ENCODE measurements at regions not wholly inside any gene's neighbourhood (a gene's known extent, or its start where the extent isn't known, plus 50 kb on each side); places are given as distances from the start of the nearest gene placed in this dataset.

GRCh38 chr2:211181626-211182025 lies 625.2 kb downstream of the CPS1 start:
- no peak for TF ChIP-seq CTCF (IDR thresholded peaks at IDR 0.05; ENCODE audit: borderline replicate concordance, extremely low read depth, low read length, poor library complexity, severe bottlenecking)
- no peak for TF ChIP-seq EZH2 (IDR thresholded peaks at IDR 0.05; ENCODE audit: borderline replicate concordance, low read depth, low read length, severe bottlenecking)

Data from DND-41 (cell line).